ENCODE measurements at regions not wholly inside any gene's neighbourhood (a gene's known extent, or its start where the extent isn't known, plus 50 kb on each side); places are given as distances from the start of the nearest gene placed in this dataset.

DNA sequence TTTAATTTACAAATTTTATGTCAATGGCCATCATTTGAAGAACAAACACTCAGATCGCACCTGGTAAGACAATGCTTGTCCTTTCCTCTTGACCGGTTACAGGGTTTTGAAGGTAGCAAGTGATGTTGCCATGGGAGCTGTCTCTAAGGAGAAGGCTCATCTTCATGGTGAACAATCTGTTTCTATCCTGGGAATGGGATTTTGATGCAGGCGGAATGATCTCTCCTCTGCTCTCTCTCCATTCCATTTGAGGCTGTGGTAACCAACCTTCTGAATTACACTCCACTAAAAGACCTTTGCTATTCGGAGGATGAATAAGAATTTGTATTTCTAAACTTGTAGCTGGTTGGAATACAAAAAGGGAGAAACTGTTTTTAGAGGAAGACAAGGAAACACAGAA, 57.9 kb upstream of the SLC5A9 start:
- no peak for DNase-seq (ENCODE audit: low read depth)

DNA sequence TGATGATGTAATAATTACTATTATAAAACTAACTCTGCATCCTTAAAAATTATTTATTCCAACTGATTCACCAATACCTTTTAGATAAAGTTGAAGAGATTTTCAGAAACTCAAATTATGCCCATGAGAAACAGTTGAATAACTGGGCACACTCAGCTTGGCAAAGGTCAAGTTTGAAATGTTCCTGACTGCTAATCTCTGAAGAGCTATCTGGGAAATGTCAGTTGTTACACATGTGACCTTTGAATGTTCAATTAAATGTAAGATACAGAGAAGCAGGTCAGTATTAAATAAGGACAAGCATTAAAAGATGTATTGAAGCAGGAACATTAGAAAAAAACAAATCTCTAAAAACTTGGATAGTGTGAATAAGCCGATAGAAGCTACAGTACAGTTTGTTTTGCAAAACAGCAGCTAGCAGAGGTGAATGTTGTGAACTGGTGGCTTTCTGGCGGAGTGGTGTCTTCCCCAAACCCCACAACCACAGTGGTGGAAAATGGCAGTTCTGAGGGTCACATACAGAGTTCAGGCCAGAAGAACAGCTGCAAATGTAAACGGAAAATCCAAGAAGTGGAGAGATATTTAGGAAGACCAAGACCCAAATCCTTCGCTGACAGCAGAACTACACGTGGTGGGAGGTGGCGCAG, 61.9 kb upstream of the SLC5A9 start:
- no peak for DNase-seq (ENCODE audit: low read depth)

DNA sequence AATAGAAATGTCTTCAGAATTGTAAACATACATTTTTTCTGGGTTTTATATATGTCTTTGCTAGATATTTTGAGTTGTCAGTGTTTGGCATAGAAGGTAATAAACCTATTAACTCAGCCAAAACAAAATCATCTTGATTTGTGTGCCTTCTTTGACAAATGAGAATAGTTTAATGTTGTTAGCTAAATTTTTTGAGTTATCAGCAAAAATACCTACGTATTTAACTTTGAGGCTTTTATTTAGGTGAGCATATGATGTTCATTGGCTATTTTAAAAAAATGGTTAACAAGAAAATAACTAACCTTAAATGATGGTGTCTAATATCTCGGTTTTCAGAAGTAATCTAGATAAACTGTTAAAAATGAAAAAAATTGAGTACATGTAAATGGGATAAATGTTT, 83.2 kb upstream of the SLC5A9 start:
- DNase-seq (ENCODE audit: low read depth), result no peak

DNA sequence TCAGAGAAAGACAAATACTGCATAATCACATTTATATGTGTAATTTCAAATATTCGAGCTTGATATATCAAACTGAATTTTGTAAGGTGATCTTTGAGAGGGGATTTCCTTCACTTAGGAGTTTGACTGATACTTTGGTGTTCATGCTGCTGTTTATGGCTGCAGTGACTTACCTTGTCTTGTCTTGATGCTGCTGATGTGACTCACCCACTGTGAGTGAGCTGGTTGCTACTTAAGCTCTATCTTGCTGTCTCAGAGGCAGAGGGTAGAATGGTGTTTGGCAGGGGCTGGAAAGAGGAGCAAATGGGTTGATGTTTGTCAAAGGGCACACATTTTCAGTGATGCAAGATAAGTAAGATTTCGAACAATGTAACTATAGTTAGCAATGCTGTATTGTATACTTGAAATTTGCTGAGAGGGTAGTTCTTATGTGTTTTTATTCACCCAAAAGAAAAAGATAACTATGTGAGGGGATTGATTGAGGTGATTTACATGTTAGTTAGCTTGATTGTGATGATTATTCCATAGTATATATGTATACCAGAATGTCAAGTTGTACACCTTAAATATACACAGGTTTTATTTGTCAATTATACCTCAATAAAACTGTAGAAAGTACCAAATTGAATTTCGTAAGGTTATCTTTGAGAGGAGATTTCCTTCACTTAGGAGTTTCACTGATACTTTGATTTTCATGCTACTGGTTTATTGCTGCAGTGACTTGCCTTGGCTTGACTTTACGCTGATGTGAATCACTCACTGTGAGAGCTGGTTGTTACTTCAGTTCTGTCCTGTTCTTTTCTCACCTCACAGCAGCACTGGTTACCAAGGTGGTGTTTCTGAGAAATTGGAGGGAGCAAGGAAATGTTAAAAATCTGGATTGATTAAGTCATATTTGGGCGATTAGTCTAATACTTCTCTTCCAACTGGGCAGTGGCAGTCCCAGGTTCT, 94.5 kb upstream of the SLC5A9 start:
- DNase-seq (ENCODE audit: low read depth), result no peak

DNA sequence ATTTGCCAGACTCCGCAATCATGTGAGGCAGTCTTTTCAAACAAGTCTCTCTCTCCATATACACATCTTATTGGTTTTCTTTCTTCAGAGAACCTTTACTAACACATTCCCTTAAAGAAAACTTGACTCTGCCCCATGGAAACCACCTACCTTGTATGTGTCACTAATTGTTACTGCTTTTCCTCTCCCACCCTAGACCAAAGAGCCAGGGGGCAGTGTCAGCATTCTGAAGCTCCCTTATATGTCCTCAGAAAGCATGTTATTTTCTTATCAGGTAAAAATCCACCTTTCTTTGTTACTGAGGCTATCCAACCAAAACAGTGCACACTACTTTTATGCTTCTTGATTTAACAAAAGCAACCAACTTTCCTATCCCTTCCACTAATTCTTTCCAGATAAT, 98.9 kb upstream of the SLC5A9 start:
- no peak for DNase-seq (ENCODE audit: low read depth)

DNA sequence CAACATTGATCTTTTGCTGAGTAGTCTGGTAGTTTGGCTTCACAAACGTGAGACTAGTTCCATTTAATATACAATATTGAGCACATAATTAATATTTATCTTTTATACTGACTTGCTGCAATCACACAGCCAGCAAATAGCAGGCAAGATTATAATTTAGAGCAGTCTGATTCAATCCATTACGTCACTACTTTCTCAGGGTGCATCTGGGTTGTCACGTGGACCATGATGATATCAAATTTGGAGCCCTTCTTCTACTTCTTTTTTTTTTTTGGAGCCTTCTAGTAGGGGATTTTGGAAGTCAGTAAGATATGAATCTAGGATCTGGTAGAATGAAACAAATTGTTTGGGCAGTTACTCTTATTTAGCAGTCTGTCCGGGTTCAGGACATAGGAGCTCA, 100.6 kb upstream of the SLC5A9 start:
- no peak for DNase-seq (ENCODE audit: low read depth)

DNA sequence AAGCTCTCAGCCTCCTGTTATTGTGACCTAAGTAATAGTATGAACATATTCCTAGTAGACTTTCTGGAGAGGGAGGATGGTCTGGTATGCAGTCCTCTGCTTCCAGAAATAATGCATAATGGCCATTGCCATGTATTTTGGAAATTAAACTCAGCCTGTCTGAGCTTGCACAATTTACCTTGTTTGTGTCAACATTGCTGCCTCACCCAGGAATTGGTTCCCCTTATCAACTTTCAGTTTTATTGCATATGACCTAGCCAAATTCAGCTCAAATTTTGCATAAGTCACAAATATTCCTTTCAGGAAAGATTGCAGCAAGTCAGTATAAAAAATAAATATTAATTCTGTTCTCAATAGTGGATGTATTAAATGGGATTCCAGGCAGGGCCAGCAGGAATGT, 101.9 kb upstream of the SLC5A9 start:
- no peak for DNase-seq (ENCODE audit: low read depth)

DNA sequence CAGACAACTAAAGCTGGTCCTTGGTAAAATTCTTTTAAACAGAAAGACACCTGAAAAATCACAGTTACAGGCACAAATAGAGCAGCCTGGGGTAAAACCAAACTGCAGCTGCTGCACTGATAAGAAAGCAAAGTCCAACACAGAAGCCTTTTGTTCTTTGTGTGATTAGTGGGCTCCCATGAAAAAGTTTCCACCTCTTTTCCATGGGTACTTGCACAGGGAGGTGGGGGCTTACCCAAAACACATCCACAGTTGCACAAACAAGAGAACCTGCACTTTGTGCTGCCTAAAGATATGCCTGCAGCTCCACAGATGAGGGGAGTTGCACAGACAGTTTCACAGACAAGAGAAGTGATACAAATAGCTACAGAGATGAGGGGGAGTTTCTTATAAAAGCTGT, 106.7 kb upstream of the SLC5A9 start:
- DNase-seq (ENCODE audit: low read depth), result no peak

DNA sequence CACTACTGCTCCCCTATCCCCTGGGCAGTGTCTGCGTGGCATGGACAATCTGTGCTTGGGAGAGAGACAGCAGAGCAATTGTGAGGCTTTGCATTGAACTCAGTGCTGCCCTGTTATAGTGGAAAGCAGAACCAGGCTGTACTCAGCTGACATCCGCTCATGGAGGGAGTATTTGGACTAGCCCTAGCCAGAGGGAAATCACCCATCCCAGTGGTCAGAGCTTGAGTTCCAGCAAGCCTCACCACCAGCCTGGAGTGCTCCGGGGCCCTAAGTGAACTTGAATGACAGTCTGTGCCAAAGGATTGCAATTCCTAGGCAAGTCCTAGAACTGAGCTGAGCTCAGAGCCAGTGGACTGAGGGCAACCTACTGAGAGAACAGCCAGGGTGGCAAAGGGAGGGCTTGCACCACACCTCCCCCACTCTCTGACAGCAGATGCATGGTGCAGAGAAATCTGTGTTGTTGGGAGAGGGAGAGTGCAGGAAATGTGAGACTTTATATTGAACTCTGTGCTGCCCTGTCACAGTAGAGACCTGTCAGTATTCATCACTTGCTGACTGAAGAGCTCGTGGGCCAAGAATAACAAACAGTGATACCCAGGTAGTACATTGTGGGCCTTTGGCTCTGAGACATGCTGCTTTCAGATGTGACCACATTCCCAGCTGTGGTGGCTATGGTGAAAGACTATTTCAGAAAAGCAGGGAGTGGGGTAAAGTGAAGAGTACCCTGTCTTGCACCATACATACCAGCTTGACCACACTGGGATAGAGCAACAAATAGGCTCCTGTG, 107.7 kb upstream of the SLC5A9 start:
- DNase-seq (ENCODE audit: low read depth), result no peak

DNA sequence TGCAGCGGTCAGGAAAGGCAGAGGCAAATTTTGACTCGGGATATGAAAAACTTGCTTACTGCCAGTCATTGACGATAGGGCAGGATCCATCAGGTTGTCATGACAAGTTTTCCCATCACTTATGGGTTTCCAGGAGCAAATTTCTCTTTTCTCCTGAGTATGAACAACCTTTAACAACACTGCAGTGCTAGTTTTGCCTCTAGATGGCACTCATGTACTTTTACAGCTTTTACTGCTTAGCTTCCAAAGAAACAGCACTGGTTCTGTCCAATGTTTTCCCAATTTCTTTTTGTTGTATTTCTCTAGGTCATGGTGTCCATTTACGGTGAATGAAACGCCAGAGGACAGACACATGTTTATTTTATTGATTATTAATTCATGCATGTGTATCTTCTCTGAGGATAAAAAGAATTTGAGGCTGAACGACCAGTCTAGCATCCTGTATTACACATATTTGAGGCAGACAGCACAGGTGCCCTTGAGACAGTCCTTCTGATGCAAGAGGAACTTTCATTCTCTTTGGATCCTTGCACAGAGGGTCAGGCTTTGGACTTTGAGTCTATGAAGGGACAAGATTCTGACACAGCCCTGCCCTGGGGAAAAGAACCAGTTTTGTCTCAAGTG, 112.3 kb upstream of the TRABD2B start:
- peak; percentile 45 for DNase-seq (ENCODE audit: low read depth)

DNA sequence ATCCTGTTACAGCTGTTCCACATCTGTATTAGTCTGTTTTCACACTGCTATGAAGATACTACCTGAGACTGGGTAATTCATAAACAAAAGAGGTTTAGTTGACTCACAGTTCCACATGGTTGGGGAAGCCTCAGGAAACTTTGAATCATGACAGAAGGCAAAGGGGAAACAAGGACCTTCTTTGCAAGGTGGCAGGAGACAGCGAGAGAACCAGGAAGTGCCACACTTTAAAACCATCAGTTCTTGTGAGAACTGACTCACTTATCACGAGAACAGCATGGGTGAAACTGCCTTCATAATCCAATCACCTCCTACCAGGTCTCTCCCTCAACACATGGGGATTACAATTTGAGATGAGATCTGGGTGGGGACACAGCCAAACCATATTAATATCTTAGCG, 110.3 kb upstream of the TRABD2B start:
- no peak for DNase-seq (ENCODE audit: low read depth)

DNA sequence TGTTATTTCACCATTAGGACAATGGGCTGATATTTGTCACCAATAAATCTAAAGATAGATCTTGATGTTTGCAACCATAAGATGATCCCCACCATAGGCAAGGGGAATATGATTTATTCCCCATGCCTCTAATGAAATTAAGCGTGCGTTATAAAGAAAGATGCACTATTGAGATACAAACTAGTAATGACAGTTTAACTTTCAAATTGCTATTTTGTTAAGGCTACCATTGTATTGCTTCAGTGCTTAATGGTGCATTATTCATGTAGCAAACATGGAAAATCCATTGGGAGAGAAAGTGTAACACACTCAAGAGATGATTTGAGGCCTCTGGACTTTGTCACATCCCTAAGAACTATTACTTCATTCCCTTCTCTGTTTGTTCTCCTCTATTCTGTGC, 108.9 kb upstream of the TRABD2B start:
- no peak for DNase-seq (ENCODE audit: low read depth)

DNA sequence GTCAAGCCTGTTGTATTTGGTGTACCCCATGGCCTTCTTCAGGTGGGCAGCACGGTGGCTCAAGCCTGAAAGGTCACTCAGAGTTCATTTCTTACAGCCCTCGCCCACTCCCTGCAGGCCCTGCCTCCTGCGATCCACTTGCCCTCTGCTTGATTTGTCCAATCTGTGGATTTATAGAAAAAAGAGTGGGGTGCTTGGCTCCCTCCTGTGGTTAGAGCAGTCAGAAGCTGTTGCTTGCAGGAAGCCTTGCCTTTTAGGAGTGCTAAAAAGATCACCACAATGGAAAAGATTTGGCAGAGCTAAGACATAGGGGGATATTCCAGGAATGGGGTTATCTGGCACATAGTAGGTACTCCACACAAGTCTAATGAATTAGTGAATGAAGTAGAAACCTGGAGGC, 108.0 kb upstream of the TRABD2B start:
- no peak for DNase-seq (ENCODE audit: low read depth)

DNA sequence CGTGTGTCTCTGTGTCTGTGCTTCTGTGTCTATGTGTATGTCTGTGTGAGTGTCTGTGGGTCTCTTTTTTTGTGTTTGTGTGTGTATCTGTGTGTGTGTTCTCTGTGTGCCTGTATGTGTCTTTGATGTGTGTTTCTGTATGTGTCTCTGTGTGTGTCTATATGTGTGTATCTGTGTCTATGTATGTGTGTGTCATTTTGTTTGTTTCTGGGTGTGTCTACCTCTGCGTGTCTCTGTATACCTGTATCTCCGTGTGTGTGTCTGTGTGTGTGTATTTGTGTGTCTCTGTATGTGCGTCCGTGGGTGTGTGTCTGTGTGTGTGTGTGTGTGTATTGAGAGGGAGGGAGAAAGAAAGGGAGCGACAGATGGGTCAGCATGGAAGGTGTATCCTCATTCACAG, 106.3 kb upstream of the TRABD2B start:
- DNase-seq (ENCODE audit: low read depth), result no peak

DNA sequence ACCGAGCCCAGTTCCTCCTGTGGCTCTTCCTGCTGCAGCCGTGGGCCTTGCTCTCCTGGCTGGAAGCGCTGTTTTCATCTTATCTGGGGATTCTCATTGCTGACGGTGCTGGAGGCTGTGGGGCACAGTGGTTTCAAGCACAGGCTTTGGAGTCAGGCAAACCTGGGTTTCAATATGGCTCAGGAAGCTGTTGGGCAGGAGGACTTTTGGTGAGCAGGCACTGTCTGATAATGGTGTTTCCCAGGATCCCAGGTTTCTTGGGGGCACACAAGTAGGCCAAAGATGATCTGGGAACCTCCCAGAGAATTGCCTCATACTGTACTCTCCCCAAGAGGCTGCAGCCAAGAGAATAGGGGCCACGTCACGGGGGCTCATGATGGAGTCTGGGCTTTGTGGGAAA, 105.6 kb upstream of the TRABD2B start:
- no peak for DNase-seq (ENCODE audit: low read depth)

DNA sequence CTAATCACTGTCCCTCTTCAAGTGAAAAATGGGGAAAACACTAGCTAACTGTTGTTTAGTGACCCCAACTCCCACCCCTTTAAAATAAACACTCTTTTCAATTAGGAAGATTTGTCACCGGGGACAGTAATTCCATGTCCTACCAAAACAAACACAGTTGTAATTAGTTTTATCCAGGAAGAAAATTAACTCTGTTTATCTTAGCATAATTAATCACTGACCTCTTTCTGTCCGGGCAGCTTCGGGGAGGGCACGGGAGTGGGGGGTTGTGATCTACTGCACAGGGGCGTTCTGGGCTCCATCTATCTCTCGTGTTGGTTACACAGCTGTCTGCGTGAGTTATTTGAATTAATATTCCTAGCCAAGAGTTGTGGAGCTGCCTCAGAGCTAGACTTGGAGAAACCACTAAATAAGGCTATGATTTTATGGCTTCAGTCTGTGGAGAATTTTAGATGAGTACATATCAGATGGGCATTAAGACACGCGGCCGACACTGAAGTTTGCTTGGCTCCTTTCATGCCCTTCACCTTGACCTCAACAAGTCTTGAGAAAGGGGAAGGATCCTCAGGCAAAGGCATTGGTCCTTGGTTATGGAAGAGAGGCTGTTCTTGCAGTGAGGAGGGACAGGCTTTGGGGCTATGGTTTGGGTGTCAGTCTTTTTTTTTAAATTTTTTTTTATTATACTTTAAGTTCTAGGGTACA, 102.0 kb upstream of the TRABD2B start:
- no peak for DNase-seq (ENCODE audit: low read depth)

DNA sequence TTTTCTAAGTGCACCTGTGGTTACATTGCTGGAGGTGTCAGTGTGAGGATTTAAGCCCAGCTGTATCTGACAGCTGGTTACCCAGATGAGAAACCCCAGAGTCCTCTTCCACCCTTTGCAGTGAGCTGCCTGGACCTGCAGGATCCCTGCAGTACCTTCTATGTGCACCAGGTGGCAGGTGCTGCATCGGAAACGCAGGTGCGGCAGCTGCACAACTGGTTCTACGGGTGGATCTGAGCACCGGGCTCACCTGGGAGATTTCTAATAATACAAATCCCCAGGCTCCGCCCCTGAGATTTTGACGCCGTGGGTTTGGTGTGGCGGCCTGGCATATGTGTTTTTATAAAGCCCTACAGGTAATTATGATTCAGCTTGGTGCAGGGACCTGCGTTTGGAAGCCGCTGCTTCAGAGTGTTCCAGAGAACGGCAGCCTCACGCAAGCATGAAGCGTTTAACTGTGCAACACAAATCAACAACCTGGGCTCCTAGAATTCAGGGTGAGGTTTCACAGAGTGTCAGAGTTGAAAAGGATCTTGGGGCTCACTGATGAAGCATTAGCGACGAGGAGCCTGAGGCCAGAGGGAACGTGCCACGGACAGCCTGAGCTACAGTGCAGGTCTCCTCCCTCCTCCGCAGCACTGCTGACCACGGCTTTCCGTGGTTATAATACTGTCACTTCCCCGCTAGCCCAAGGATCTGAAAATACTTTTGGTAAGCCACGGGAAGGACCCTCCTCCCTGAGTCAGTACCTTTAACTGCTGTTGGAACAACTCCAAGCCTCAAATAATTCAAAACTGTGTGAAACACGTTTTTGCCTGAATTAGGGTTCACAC, 96.7 kb upstream of the TRABD2B start:
- DNase-seq (ENCODE audit: low read depth), result peak; percentile 39

DNA sequence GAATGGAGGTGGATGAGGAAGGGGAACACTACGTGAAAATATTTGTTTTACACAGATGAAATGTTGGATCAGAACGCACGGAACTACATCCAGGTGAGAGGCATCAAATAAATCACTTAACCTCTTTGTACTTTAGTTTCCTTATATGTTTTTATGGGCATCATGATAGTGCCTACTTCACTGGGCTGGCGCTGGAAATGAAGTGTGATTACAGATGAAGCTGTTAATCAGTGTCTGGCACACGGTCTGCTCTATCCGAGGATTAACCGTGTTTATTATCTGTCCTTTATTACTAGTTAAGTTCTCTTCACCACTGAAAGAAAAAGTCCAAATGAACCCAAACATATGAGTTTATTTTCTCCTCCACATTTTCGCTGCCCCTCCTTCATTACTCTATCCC, 96.0 kb upstream of the TRABD2B start:
- no peak for DNase-seq (ENCODE audit: low read depth)

DNA sequence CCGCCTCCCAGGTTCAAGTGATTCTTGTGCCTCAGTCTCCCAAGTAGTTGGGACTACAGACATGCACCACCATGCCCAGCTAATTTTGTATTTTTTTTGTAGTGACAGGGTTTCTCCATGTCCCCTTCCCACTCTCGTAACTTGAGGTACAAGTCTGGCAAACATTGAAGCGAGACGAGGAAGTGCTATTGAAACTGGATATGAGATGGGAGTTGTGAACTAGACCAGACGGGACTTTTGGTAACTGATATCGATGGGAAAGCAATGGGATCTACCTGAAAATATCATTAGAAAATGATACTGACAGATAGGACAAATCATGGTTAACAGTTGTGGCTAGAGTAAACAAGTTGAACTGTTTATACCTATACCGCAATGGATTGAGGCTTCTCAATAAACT, 95.2 kb upstream of the TRABD2B start:
- no peak for DNase-seq (ENCODE audit: low read depth)

DNA sequence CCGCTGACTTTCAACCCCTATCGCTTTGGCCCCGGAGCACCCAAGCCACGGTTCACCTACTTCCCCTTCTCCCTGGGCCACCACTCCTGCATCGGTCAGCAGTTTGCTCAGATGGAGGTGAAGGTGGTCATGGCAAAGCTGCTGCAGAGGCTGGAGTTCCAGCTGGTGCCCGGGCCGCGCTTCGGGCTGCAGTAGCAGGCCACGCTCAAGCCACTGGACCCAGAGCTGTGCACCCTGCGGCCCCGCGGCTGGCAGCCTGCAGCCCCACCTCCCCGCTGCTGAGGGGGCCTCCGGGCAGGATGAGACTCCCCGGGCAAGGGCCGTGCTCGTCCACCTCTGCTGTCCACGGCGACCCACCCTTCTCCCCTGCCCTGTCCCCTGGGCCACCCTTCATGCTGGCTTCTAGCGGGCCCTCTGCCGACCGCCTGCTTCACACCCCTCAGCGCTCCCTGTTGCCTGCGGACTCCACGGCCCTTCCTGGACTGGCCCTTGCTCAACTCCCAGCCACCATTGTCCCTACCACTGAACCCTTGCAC, 92.2 kb upstream of the TRABD2B start:
- no peak for DNase-seq (ENCODE audit: low read depth)

Data from M059J (cell line).